Type B pancreatic cell (in vitro differentiated cells): ENCODE measurements at regions not wholly inside any gene's neighbourhood (a gene's known extent, or its start where the extent isn't known, plus 50 kb on each side); places are given as distances from the start of the nearest gene placed in this dataset.

Experiments
- DNase-seq: peaks from one replicate; pipeline ENCODE4 v3.0.0; 2021; ENCODE audit warnings: mixed read lengths; ENCODE audit not compliant: unreplicated experiment; ENCODE audit errors: extremely low spot score
- H3K27ac Mint-ChIP-seq: 2 replicates; pipeline ENCODE4 v1.8.0; 2021; ENCODE audit warnings: mild to moderate bottlenecking, mixed read lengths
- H3K27me3 Mint-ChIP-seq: 2 replicates; pipeline ENCODE4 v1.8.0; 2021; ENCODE audit warnings: mixed read lengths
- H3K36me3 Mint-ChIP-seq: 2 replicates; pipeline ENCODE4 v1.8.0; 2021; ENCODE audit warnings: mixed read lengths
- H3K4me1 Mint-ChIP-seq: one replicate; pipeline ENCODE4 v1.8.0; 2021; ENCODE audit warnings: mixed read lengths; ENCODE audit not compliant: unreplicated experiment
- H3K4me3 Mint-ChIP-seq: 2 replicates; pipeline ENCODE4 v1.8.0; 2021; ENCODE audit warnings: mild to moderate bottlenecking, mixed read lengths
- H3K9me3 Mint-ChIP-seq: 2 replicates; pipeline ENCODE4 v1.8.0; 2021; ENCODE audit warnings: mixed read lengths
- CTCF ChIP-seq: fragments of 200-600 bp; sonication (generic); conservative IDR thresholded peaks from 2 replicates; pipeline ENCODE4 v1.5.0; 2021; ENCODE audit warnings: antibody characterized with exemption, mild to moderate bottlenecking

GRCh38 chr14:83798421-83798820, 1731.5 kb upstream of the FLRT2 start:
- no peak for TF ChIP-seq CTCF
- DNase-seq, result no peak
- no peaks in the 10 kb centered on the region for H3K27me3 Mint-ChIP-seq
- H3K27ac Mint-ChIP-seq, result no peak overlapping the region
- H3K36me3 Mint-ChIP-seq, result no peaks in the 10 kb centered on the region
- no peak overlapping the region for H3K4me3 Mint-ChIP-seq
- H3K9me3 Mint-ChIP-seq, result no peaks in the 10 kb centered on the region
- H3K4me1 Mint-ChIP-seq, result no peaks in the 10 kb centered on the region

- H3K27ac Mint-ChIP-seq, result no peak overlapping the region
- H3K4me3 Mint-ChIP-seq, result no peak overlapping the region
- H3K27me3 Mint-ChIP-seq, result no peaks in the 10 kb centered on the region
- no peaks in the 10 kb centered on the region for H3K9me3 Mint-ChIP-seq
- no peak for TF ChIP-seq CTCF
- no peaks in the 10 kb centered on the region for H3K36me3 Mint-ChIP-seq
- no peak for DNase-seq
- no peaks in the 10 kb centered on the region for H3K4me1 Mint-ChIP-seq
Observed at GRCh38 chr14:83799233-83799632, 1730.7 kb upstream of the FLRT2 start.

GRCh38 chr14:83814896-83815295, 1715.0 kb upstream of the FLRT2 start:
- peaks cover 25% of the 10 kb centered on the region for H3K4me1 Mint-ChIP-seq
- H3K9me3 Mint-ChIP-seq, result peaks cover 5% of the 10 kb centered on the region
- H3K4me3 Mint-ChIP-seq, result no peak overlapping the region
- no peak for DNase-seq
- H3K27ac Mint-ChIP-seq, result no peak overlapping the region
- H3K36me3 Mint-ChIP-seq, result no peaks in the 10 kb centered on the region
- H3K27me3 Mint-ChIP-seq, result peaks cover 11% of the 10 kb centered on the region
- TF ChIP-seq CTCF, result no peak

GRCh38 chr14:83816761-83817160, 1713.2 kb upstream of the FLRT2 start:
- no peak for TF ChIP-seq CTCF
- H3K4me1 Mint-ChIP-seq, result peaks cover 25% of the 10 kb centered on the region
- no peak for DNase-seq
- no peaks in the 10 kb centered on the region for H3K9me3 Mint-ChIP-seq
- H3K4me3 Mint-ChIP-seq, result peak overlapping the region; percentile 7
- H3K27ac Mint-ChIP-seq, result no peak overlapping the region
- peaks cover 3% of the 10 kb centered on the region for H3K27me3 Mint-ChIP-seq
- H3K36me3 Mint-ChIP-seq, result no peaks in the 10 kb centered on the region

GRCh38 chr14:83825843-83826242, 1704.1 kb upstream of the FLRT2 start:
- Mint-ChIP-seq H3K27ac (no peak overlapping the region), H3K4me3 (no peak overlapping the region), H3K36me3 (no peaks in the 10 kb centered on the region), H3K9me3 (no peaks in the 10 kb centered on the region), H3K4me1 (peaks cover 18% of the 10 kb centered on the region), H3K27me3 (no peaks in the 10 kb centered on the region)
- TF ChIP-seq CTCF, result no peak
- DNase-seq, result no peak

- no peak for TF ChIP-seq CTCF
- no peaks in the 10 kb centered on the region for H3K27me3 Mint-ChIP-seq
- H3K9me3 Mint-ChIP-seq, result no peaks in the 10 kb centered on the region
- no peak for DNase-seq
- no peak overlapping the region for H3K4me3 Mint-ChIP-seq
- H3K27ac Mint-ChIP-seq, result no peak overlapping the region
- H3K36me3 Mint-ChIP-seq, result no peaks in the 10 kb centered on the region
- peaks cover 18% of the 10 kb centered on the region for H3K4me1 Mint-ChIP-seq
Observed at GRCh38 chr14:83826838-83827237, 1703.1 kb upstream of the FLRT2 start.
